Right lobe of liver (tissue), 4 donors: ENCODE measurements at regions not wholly inside any gene's neighbourhood (a gene's known extent, or its start where the extent isn't known, plus 50 kb on each side); places are given as distances from the start of the nearest gene placed in this dataset.
A peak's percentile ranks its signal among the peaks of the same experiment; 100 is the strongest.

Experiments used
- POLR2A ChIP-seq: fragments of 450-650 bp; IDR thresholded peaks from one replicate; pipeline ENCODE4 v1.6.1; 2017; ENCODE audit warnings: antibody characterized with exemption, mild to moderate bottlenecking
- TF ChIP-seq, protein P1 (sequence below), 4 donors: fragments of 200-600 bp in 3 of 4; fragments of 450-650 bp in 1 of 4; IDR thresholded peaks; one replicate each; pipeline versions ENCODE4 v1.5.1 to v1.8.0; 2016 to 2022; ENCODE audit warnings: antibody characterized with exemption in 4 of 4, mild to moderate bottlenecking in 2 of 4
- donor health status: DM: no; HTN: no; CAD: no.
- donor health status: DM: no; HTN: no; CAD: no.
- donor health status: DM: no; HTN: yes; CAD: no.

GRCh38 chr13:30551189-30551588 is 66.5 kb upstream of the USPL1 start:
- no peak for TF ChIP-seq POLR2A
- TF ChIP-seq, protein P1, sequence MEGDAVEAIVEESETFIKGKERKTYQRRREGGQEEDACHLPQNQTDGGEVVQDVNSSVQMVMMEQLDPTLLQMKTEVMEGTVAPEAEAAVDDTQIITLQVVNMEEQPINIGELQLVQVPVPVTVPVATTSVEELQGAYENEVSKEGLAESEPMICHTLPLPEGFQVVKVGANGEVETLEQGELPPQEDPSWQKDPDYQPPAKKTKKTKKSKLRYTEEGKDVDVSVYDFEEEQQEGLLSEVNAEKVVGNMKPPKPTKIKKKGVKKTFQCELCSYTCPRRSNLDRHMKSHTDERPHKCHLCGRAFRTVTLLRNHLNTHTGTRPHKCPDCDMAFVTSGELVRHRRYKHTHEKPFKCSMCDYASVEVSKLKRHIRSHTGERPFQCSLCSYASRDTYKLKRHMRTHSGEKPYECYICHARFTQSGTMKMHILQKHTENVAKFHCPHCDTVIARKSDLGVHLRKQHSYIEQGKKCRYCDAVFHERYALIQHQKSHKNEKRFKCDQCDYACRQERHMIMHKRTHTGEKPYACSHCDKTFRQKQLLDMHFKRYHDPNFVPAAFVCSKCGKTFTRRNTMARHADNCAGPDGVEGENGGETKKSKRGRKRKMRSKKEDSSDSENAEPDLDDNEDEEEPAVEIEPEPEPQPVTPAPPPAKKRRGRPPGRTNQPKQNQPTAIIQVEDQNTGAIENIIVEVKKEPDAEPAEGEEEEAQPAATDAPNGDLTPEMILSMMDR (IDR thresholded peaks at IDR 0.05), result peak; percentile 32 to 52 (median 41)
